CD4-positive, alpha-beta T cell (primary cell): ENCODE measurements at regions not wholly inside any gene's neighbourhood (a gene's known extent, or its start where the extent isn't known, plus 50 kb on each side); places are given as distances from the start of the nearest gene placed in this dataset.

Source experiments
- ATAC-seq: fragments of 200-7000 bp; cut with Tn5 transposase; one replicate; pipeline ENCODE4 v1.10.0; 2022; ENCODE audit warnings: mild to moderate bottlenecking; ENCODE audit not compliant: poor library complexity
- CTCF ChIA-PET: fragments of 350-600 bp; sonication (Branson Sonifier 250); formaldehyde crosslinking; loops from one replicate; lab custom pipeline; 2021; ENCODE audit warnings: antibody characterized with exemption, inconsistent platforms; lab: Charles Lee
- POLR2A ChIA-PET: fragments of 350-600 bp; sonication (Branson Sonifier 250); formaldehyde crosslinking; loops from one replicate; lab custom pipeline; 2021; ENCODE audit warnings: antibody characterized with exemption, inconsistent platforms; lab: Charles Lee
- DNase-seq, 14 experiments: peaks; one replicate each; pipeline ENCODE4 v3.0.0-alpha.2; 2013 to 2020; ENCODE audit warnings: mixed read lengths in 2 of 14
- H3K27ac ChIP-seq, 2 donors: one replicate each; pipeline versions ENCODE4 v1.5.1 to v1.7.0; 2013; ENCODE audit warnings: low read length in 2 of 2, low read depth in 1 of 2, mild to moderate bottlenecking in 1 of 2
- H3K27me3 ChIP-seq, 2 experiments: 1 replicate in 1 of 2; 2 replicates in 1 of 2; pipeline versions ENCODE4 v1.6.1 to v1.7.0; 2013; ENCODE audit warnings: low read length in 2 of 2, control low read depth in 1 of 2, mild to moderate bottlenecking in 1 of 2, moderate library complexity in 1 of 2; ENCODE audit not compliant: insufficient read depth in 2 of 2, control insufficient read depth in 1 of 2
- H3K36me3 ChIP-seq: one replicate; pipeline ENCODE4 v1.6.1; 2013; ENCODE audit warnings: low read length, control low read depth; ENCODE audit not compliant: insufficient read depth
- H3K4me1 ChIP-seq: one replicate; pipeline ENCODE4 v1.6.1; 2013; ENCODE audit warnings: low read length, control low read depth; ENCODE audit not compliant: insufficient read depth
- H3K4me3 ChIP-seq: one replicate; pipeline ENCODE4 v1.5.1; 2013; ENCODE audit warnings: mild to moderate bottlenecking, low read length, moderate library complexity
- H3K9me3 ChIP-seq, 2 experiments: 1 replicate in 1 of 2; 2 replicates in 1 of 2; pipeline versions ENCODE4 v1.6.1 to v1.7.0; 2013; ENCODE audit warnings: low read length in 2 of 2, mild to moderate bottlenecking in 2 of 2, control low read depth in 1 of 2, moderate library complexity in 1 of 2; ENCODE audit not compliant: control insufficient read depth in 1 of 2, insufficient read depth in 1 of 2
- H3K27ac Mint-ChIP-seq: one replicate; pipeline ENCODE4 v1.8.0; 2020; ENCODE audit warnings: mixed read lengths
- H3K27me3 Mint-ChIP-seq: one replicate; pipeline ENCODE4 v1.8.0; 2021; ENCODE audit warnings: mixed read lengths
- H3K36me3 Mint-ChIP-seq: one replicate; pipeline ENCODE4 v1.8.0; 2021; ENCODE audit warnings: low read depth, mixed read lengths
- H3K4me1 Mint-ChIP-seq: one replicate; pipeline ENCODE4 v1.8.0; 2021; ENCODE audit warnings: low read depth, mixed read lengths
- H3K4me3 Mint-ChIP-seq: one replicate; pipeline ENCODE4 v1.8.0; 2020; ENCODE audit warnings: mild to moderate bottlenecking, mixed read lengths
- H3K9me3 Mint-ChIP-seq: one replicate; pipeline ENCODE4 v1.8.0; 2020; ENCODE audit warnings: mixed read lengths
- CTCF ChIP-seq: fragments of 200-600 bp; IDR thresholded peaks from one replicate; pipeline ENCODE4 v1.8.0; 2022; ENCODE audit warnings: antibody characterized with exemption, mild to moderate bottlenecking
- intact Hi-C, 2 experiments: fragments of 100-400 bp; cut with DNase I in 1 of 2; cut with micrococcal nuclease in 1 of 2; formaldehyde crosslinking; loops; one replicate each; pipeline versions ENCODE4 v1.15.1 to v1.9.0; 2023 to 2025; cut with DNase I, micrococcal nuclease

GRCh38 chr2:234677758-234678538, 181.1 kb upstream of the ARL4C start:
- H3K4me1 ChIP-seq = no peaks in the 10 kb centered on the region
- intact Hi-C loops = no loop called here
- H3K4me1 Mint-ChIP-seq = no peaks in the 10 kb centered on the region
- no peak overlapping the region for H3K27ac ChIP-seq
- H3K27ac Mint-ChIP-seq = no peak overlapping the region
- no peak for TF ChIP-seq CTCF
- H3K4me3 Mint-ChIP-seq = no peak overlapping the region
- no peaks in the 10 kb centered on the region for H3K36me3 ChIP-seq
- ChIA-PET POLR2A (no interaction called here), CTCF (no interaction called here)
- peaks cover 0 to 8% of the 10 kb centered on the region in 2 experiments for H3K27me3 ChIP-seq
- H3K4me3 ChIP-seq = no peak overlapping the region
- no peaks in the 10 kb centered on the region for H3K9me3 ChIP-seq
- ATAC-seq (no peak), DNase-seq (no peak)
- H3K27me3 Mint-ChIP-seq = no peaks in the 10 kb centered on the region
- H3K9me3 Mint-ChIP-seq = no peaks in the 10 kb centered on the region
- H3K36me3 Mint-ChIP-seq = no peaks in the 10 kb centered on the region

- POLR2A ChIA-PET = no interaction called here
Measured at GRCh38 chr2:234676783-234677450, 180.0 kb upstream of the ARL4C start.

More at GRCh38 chr2:234676783-234677450, 180.0 kb upstream of the ARL4C start:
- Mint-ChIP-seq H3K4me1 (no peaks in the 10 kb centered on the region), H3K9me3 (no peaks in the 10 kb centered on the region), H3K36me3 (no peaks in the 10 kb centered on the region), H3K4me3 (no peak overlapping the region), H3K27me3 (no peaks in the 10 kb centered on the region), H3K27ac (no peak overlapping the region)
- Histone ChIP-seq H3K27me3 (peaks cover 0 to 8% of the 10 kb centered on the region in 2 experiments), H3K27ac (no peak overlapping the region), H3K9me3 (no peaks in the 10 kb centered on the region), H3K4me3 (no peak overlapping the region), H3K36me3 (no peaks in the 10 kb centered on the region), H3K4me1 (no peaks in the 10 kb centered on the region)
- CTCF ChIA-PET = interaction anchor here (0.5 kb wide), 1 partner anchor 928 kb away, joined by 4 read pairs; no protein-coding TSS in a partner anchor
- intact Hi-C loops = no loop called here
- TF ChIP-seq CTCF = no peak
- DNase-seq (no peak), ATAC-seq (no peak)
